ENCODE measurements at regions not wholly inside any gene's neighbourhood (a gene's known extent, or its start where the extent isn't known, plus 50 kb on each side); places are given as distances from the start of the nearest gene placed in this dataset.

GRCh38 chr2:49858657-49859056, 704.3 kb upstream of the FSHR start:
- Histone ChIP-seq H3K4ac (ENCODE audit: low read depth, low read length) (no peak overlapping the region), H3T11ph (ENCODE audit: low read length) (no peak overlapping the region), H3K4me2 (ENCODE audit: insufficient read depth, insufficient read length, low read length) (no peak overlapping the region), H4K8ac (replicated peaks; ENCODE audit: insufficient read length, low read depth, low read length) (no peak overlapping the region), H3K27ac (ENCODE audit: insufficient read length, low read depth, low read length) (no peak overlapping the region), H2BK12ac (ENCODE audit: insufficient read length, low read depth, low read length) (no peak overlapping the region), H2BK20ac (ENCODE audit: low read depth, low read length, poor library complexity, severe bottlenecking) (no peak overlapping the region), H3K79me2 (ENCODE audit: insufficient read depth, low read length) (no peaks in the 10 kb centered on the region), H3K27me3 (ENCODE audit: insufficient read depth, low read length) (no peaks in the 10 kb centered on the region), H2BK120ac (ENCODE audit: low read depth, low read length, poor library complexity, severe bottlenecking) (no peak overlapping the region), H2BK15ac (ENCODE audit: low read depth, low read length) (no peak overlapping the region), H3K56ac (ENCODE audit: insufficient read length, low read depth, low read length) (no peak overlapping the region), H3K79me1 (ENCODE audit: insufficient read depth, low read depth, low read length, poor library complexity, severe bottlenecking) (no peaks in the 10 kb centered on the region), H3K23ac (ENCODE audit: insufficient read length, low read depth, low read length) (no peak overlapping the region), H3K18ac (ENCODE audit: insufficient read length, low read depth, low read length) (no peak overlapping the region), H3K14ac (ENCODE audit: insufficient read depth, low read length) (no peak overlapping the region), H4K91ac (ENCODE audit: insufficient read length, low read depth, low read length) (no peak overlapping the region), H3K9me3 (ENCODE audit: control insufficient read depth, low read depth, low read length) (no peaks in the 10 kb centered on the region), H3K23me2 (ENCODE audit: insufficient read length, low read depth, low read length, poor library complexity, severe bottlenecking) (no peaks in the 10 kb centered on the region), H3K9ac (ENCODE audit: extremely low read depth, insufficient read length, low read length) (no peak overlapping the region), H2BK5ac (ENCODE audit: insufficient read length, low read length) (no peak overlapping the region), H2AFZ (ENCODE audit: low read length) (no peak overlapping the region), H4K20me1 (ENCODE audit: control insufficient read depth, insufficient read depth, insufficient read length) (no peaks in the 10 kb centered on the region), H4K5ac (ENCODE audit: insufficient read length, low read depth, low read length) (no peak overlapping the region), H3K4me1 (ENCODE audit: insufficient read depth, low read length) (no peaks in the 10 kb centered on the region; the same call in 1 of the 2 replicates), H2AK5ac (ENCODE audit: insufficient read length, low read length) (no peak overlapping the region)
- Mint-ChIP-seq H3K27me3 (ENCODE audit: low read depth) (no peaks in the 10 kb centered on the region), H3K4me3 (no peak overlapping the region), H3K36me3 (ENCODE audit: insufficient read depth in 1 of 3, low read depth in 3 of 3) (no peaks in the 10 kb centered on the region), H3K9me3 (no peaks in the 10 kb centered on the region), H3K4me1 (no peaks in the 10 kb centered on the region), H3K27ac (no peak overlapping the region)
- no peak for DNase-seq
- WGBS (ENCODE audit: extremely low coverage, insufficient read length, low lambda C conversion rate), result no CpG with 5 or more reads among the region's 2 CpGs
- no peak for TF ChIP-seq CTCF (conservative IDR thresholded peaks at IDR 0.05)
